GM12873 (cell line): ENCODE measurements at regions not wholly inside any gene's neighbourhood (a gene's known extent, or its start where the extent isn't known, plus 50 kb on each side); places are given as distances from the start of the nearest gene placed in this dataset.

ENCODE experiments used
- CTCF ChIP-seq: IDR thresholded peaks from 2 replicates; pipeline ENCODE4 v1.5.1; 2012; ENCODE audit warnings: low read depth, mild to moderate bottlenecking, moderate library complexity, low read length, control low read depth; ENCODE audit not compliant: insufficient read depth; ENCODE audit errors: missing control alignments

- no peak for TF ChIP-seq CTCF
Observed at GRCh38 chr4:129403848-129404247, 307.9 kb downstream of the C4orf33 start.

GRCh38 chr4:129410115-129410514, 314.2 kb downstream of the C4orf33 start:
- no peak for TF ChIP-seq CTCF

- TF ChIP-seq CTCF: no peak
Observed at GRCh38 chr4:129415004-129415403, 319.1 kb downstream of the C4orf33 start.

- no peak for TF ChIP-seq CTCF
Observed at GRCh38 chr4:129420637-129421036, 324.7 kb downstream of the C4orf33 start.

- no peak for TF ChIP-seq CTCF
Observed at GRCh38 chr4:129422277-129422676, 326.3 kb downstream of the C4orf33 start.

GRCh38 chr4:129428454-129428853, 332.5 kb downstream of the C4orf33 start:
- no peak for TF ChIP-seq CTCF

- no peak for TF ChIP-seq CTCF
Observed at GRCh38 chr4:129429581-129430320, 333.8 kb downstream of the C4orf33 start.
